Lower leg skin (tissue), 4 donors: ENCODE measurements at regions not wholly inside any gene's neighbourhood (a gene's known extent, or its start where the extent isn't known, plus 50 kb on each side); places are given as distances from the start of the nearest gene placed in this dataset.

Experiments
- DNase-seq, 2 donors: peaks; one replicate each; pipeline ENCODE4 v3.0.0-alpha.2; 2019; ENCODE audit warnings: low spot score in 2 of 2
- H3K4me3 ChIP-seq: fragments of 200-600 bp; sonication (generic); 2 replicates; pipeline ENCODE4 v1.5.1; 2017; ENCODE audit warnings: mild to moderate bottlenecking, low read depth; ENCODE audit not compliant: poor library complexity, severe bottlenecking
- CTCF ChIP-seq, 3 donors: fragments of 450-650 bp; IDR thresholded peaks; one replicate each; pipeline ENCODE4 v1.5.1; 2016; ENCODE audit warnings: antibody characterized with exemption in 3 of 3, mild to moderate bottlenecking in 3 of 3, moderate library complexity in 2 of 3
- POLR2A ChIP-seq, 2 donors: fragments of 450-650 bp; IDR thresholded peaks; one replicate each; pipeline ENCODE4 v1.6.1; 2016 to 2017; ENCODE audit warnings: antibody characterized with exemption in 2 of 2, mild to moderate bottlenecking in 1 of 2, moderate library complexity in 1 of 2
- WGBS, 2 donors: methylation state at CpG; one replicate each; pipeline ENCODE4 v1.1.5; 2018; 5-methylcytosine and 5-hydroxymethylcytosine counted together
- intact Hi-C: fragments of 100-400 bp; cut with DNase I; formaldehyde crosslinking; loops from one replicate; pipeline ENCODE4 v1.15.0; 2023; ENCODE audit warnings: low total_unique reads

- no peak for DNase-seq
- 82 to 89% methylated on average over 3 of the region's 3 CpGs for WGBS, 2 donors
- H3K4me3 ChIP-seq = no peak overlapping the region
- intact Hi-C loops = no loop called here
- TF ChIP-seq POLR2A (IDR thresholded peaks at IDR 0.05) (no peak), CTCF (IDR thresholded peaks at IDR 0.05) (no peak)
These were observed 127.2 kb upstream of the NPY2R start for GRCh38 chr4:155081222-155081621.

GRCh38 chr4:155085843-155086530 lies 122.4 kb upstream of the NPY2R start:
- no peak for TF ChIP-seq CTCF (IDR thresholded peaks at IDR 0.05)
- TF ChIP-seq POLR2A (IDR thresholded peaks at IDR 0.05) = no peak
- 43 to 52% methylated on average over 3 of the region's 3 CpGs for WGBS, 2 donors
- intact Hi-C loops = no loop called here
- no peak for DNase-seq
- H3K4me3 ChIP-seq = no peak overlapping the region

GRCh38 chr4:155094201-155094820 lies 114.1 kb upstream of the NPY2R start:
- WGBS, 2 donors = 81 to 89% methylated on average over 3 of the region's 3 CpGs
- DNase-seq = no peak
- TF ChIP-seq CTCF (IDR thresholded peaks at IDR 0.05) (no peak), POLR2A (IDR thresholded peaks at IDR 0.05) (no peak)
- no peak overlapping the region for H3K4me3 ChIP-seq
- intact Hi-C loops = no loop called here

- DNase-seq = no peak
- WGBS, 2 donors = 88 to 95% methylated on average over 1 of the region's 1 CpG
- TF ChIP-seq CTCF (IDR thresholded peaks at IDR 0.05) = no peak
- no peak for TF ChIP-seq POLR2A (IDR thresholded peaks at IDR 0.05)
- H3K4me3 ChIP-seq = no peak overlapping the region
- intact Hi-C loops = no loop called here
These were observed 109.2 kb upstream of the NPY2R start for GRCh38 chr4:155099231-155099630.

- intact Hi-C loops = no loop called here
- TF ChIP-seq CTCF (IDR thresholded peaks at IDR 0.05) = no peak
- TF ChIP-seq POLR2A (IDR thresholded peaks at IDR 0.05) = no peak
- no peak overlapping the region for H3K4me3 ChIP-seq
- WGBS, 2 donors = 65 to 82% methylated on average over 1 of the region's 1 CpG
- DNase-seq = no peak
These were observed 101.8 kb upstream of the NPY2R start for GRCh38 chr4:155106629-155107028.
